HPDE6-E6E7 (cell line): ENCODE measurements at regions not wholly inside any gene's neighbourhood (a gene's known extent, or its start where the extent isn't known, plus 50 kb on each side); places are given as distances from the start of the nearest gene placed in this dataset.
"Not testable (repeated sequence)": the region's sequence is repeated elsewhere in the genome, so short reads cannot be mapped to it uniquely, and the experiment has no call there.

Source experiments
- DNase-seq: peaks from one replicate; pipeline ENCODE4 v3.0.0; 2011; ENCODE audit warnings: missing footprints; ENCODE audit errors: extremely low spot score

DNA sequence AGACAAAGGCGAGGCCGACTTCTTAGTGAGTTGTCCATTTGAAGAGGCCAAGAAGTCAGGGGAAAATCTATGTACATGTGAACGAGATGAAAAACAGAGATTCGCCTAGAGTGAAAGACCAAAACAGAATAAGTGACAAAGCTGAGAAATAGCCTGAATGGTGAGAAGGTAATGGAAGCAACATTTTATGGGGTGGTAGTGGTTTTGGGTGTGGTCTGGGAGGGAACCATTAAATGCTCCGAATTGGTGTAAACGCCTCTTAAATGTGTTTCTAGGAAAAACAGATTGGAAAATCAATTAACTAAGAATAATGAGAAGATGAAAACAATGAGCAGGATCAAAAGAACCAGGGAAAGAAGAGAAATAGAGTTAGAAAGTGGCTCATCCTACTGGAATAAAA, 83.8 kb upstream of the MANSC4 start:
- no peak for DNase-seq

DNA sequence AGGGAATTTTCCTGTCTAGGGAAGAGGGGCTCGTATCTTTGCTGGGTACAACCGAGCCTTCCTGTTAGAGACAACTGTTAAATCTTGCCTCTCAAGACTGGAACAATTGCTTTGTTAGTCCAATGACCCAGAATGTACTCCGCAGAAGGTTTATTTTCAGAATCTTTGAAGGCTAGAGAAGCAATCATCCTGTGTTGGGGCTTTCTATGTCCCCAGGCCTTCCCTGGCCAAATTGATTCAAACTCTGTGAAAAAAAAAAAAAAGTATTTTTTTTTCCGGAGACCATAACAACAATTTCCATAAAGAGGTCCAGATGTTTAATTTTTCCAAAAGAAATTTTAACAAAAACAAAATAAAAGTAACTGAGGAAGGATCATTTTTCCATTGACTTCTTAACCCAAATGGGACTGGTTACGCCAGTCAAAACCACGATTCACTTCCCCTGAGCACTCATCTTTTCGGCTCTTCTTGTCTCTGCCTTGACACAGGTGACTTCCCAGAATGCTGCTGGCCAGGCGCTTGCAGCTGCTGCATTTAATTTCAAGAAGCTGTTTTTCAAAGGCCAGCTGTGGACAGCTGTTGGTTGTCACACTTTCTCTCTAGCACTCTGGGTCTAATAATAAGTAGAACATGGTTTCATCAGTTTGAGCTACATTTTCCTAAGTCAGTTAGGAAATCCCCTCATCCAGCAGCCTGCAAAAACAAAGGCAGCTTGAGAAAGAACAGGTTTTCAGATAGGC, 81.6 kb upstream of the MANSC4 start:
- no peak for DNase-seq

DNA sequence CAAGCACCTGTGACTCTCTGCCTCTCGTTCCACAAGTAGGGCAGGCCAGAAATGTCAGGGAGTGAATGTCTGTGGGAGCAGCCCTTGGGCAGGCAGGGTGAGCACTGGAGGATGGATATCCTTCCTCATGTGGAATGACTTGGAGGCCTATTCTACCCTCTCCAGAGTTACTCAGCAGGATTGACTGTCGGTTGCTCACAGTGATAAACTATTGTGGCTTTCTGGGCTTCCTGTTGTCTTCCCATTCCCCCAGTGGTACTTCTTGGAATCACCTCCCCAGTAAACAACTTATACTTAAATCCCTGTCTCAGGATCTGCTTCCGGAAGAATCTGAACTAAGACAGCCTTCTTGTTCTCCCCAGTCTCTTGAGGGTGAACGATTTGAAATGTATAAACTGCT, 79.6 kb upstream of the MANSC4 start:
- DNase-seq = no peak

DNA sequence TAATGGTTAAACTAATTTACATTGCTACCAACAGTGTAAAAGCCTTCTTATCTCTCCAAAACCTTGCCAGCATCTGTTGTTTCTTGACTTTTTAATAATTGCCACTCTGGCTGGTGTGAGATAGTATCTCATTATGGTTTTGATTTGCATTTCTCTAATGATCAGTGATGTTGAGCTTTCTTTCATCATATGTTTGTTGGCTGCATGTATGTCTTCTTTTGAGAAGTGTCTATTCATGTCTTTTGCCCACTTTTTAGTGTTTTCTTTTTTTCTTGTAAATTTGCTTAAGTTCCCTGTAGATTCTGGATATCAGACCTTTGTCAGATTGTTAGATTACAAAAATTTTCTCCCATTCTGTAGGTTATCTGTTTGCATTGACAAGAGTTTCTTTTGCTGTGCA, 77.0 kb upstream of the MANSC4 start:
- not testable (repeated sequence) for DNase-seq

DNA sequence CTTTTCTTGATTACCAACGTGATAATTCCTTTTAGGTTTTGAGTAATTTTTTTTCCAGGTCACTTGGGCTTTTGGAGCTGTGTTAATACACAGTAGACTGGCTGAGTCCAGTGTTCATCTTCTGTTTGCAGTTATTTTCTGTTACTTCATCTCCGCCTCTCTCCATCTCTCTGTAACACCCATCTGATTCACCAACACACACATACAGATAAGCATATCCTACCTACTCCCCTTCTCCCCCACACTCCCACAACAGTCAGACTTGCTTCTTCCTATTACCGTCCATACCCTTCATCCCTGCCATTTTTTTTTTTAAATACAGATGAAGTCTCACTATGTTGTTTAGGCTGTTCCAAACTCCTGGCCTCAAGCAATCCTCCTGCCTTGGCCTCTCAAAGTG, 72.7 kb upstream of the MANSC4 start:
- DNase-seq = no peak
